C4-2B (cell line): ENCODE measurements at regions not wholly inside any gene's neighbourhood (a gene's known extent, or its start where the extent isn't known, plus 50 kb on each side); places are given as distances from the start of the nearest gene placed in this dataset.

Experiments
- H3K27ac ChIP-seq: fragments of 450-650 bp; 2 replicates; pipeline ENCODE4 v1.5.1; 2017
- ZFX ChIP-seq: fragments of 450-650 bp; IDR thresholded peaks from 2 replicates; pipeline ENCODE4 v1.6.1; 2017
- TF ChIP-seq, protein P1 (sequence below): fragments of 450-650 bp; conservative IDR thresholded peaks from 2 replicates; pipeline ENCODE4 v1.5.1; 2017; ENCODE audit warnings: mild to moderate bottlenecking

DNA sequence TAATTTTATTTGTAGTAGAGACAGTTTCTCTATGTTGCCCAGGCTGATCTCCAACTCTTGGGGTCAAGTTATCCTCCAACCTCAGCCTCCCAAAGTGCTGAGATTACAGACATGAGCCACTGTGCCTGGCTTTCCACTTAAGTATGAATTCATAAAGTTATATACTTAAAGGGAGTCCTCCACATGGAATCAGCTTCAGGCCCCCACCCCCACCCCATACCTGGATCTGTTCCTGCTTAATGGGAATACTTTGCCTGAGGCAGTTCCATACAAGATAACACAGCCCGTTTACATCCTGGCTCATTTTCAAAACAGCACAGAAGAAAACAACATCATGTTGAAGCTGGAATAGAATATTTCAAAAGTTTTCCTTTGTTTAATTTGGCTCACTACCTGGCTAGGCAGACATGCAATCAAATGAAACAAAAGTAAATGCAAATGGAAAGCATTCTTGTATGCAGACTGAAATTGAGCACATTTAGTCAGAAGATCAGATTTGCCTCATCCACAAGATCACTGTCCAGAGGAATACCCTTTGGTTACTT is 82.4 kb downstream of the FAT3 start:
- TF ChIP-seq ZFX, result no peak
- TF ChIP-seq, protein P1, sequence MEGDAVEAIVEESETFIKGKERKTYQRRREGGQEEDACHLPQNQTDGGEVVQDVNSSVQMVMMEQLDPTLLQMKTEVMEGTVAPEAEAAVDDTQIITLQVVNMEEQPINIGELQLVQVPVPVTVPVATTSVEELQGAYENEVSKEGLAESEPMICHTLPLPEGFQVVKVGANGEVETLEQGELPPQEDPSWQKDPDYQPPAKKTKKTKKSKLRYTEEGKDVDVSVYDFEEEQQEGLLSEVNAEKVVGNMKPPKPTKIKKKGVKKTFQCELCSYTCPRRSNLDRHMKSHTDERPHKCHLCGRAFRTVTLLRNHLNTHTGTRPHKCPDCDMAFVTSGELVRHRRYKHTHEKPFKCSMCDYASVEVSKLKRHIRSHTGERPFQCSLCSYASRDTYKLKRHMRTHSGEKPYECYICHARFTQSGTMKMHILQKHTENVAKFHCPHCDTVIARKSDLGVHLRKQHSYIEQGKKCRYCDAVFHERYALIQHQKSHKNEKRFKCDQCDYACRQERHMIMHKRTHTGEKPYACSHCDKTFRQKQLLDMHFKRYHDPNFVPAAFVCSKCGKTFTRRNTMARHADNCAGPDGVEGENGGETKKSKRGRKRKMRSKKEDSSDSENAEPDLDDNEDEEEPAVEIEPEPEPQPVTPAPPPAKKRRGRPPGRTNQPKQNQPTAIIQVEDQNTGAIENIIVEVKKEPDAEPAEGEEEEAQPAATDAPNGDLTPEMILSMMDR, result no peak
- no peak overlapping the region for H3K27ac ChIP-seq

GRCh38 chr11:92308366-92308765 is 83.7 kb downstream of the FAT3 start:
- H3K27ac ChIP-seq, result no peak overlapping the region
- TF ChIP-seq, protein P1, result no peak
- TF ChIP-seq ZFX, result no peak

GRCh38 chr11:92311616-92312449 is 87.2 kb downstream of the FAT3 start:
- no peak for TF ChIP-seq ZFX
- TF ChIP-seq, protein P1, result no peak; the same call in 1 of the 2 replicates
- no peak overlapping the region for H3K27ac ChIP-seq

GRCh38 chr11:92313784-92314183 is 89.2 kb downstream of the FAT3 start:
- H3K27ac ChIP-seq, result no peak overlapping the region
- TF ChIP-seq ZFX, result no peak
- TF ChIP-seq, protein P1, result no peak

- H3K27ac ChIP-seq, result no peak overlapping the region
- TF ChIP-seq, protein P1, result no peak
Measured at GRCh38 chr11:92314499-92314898, 89.9 kb downstream of the FAT3 start.

DNA sequence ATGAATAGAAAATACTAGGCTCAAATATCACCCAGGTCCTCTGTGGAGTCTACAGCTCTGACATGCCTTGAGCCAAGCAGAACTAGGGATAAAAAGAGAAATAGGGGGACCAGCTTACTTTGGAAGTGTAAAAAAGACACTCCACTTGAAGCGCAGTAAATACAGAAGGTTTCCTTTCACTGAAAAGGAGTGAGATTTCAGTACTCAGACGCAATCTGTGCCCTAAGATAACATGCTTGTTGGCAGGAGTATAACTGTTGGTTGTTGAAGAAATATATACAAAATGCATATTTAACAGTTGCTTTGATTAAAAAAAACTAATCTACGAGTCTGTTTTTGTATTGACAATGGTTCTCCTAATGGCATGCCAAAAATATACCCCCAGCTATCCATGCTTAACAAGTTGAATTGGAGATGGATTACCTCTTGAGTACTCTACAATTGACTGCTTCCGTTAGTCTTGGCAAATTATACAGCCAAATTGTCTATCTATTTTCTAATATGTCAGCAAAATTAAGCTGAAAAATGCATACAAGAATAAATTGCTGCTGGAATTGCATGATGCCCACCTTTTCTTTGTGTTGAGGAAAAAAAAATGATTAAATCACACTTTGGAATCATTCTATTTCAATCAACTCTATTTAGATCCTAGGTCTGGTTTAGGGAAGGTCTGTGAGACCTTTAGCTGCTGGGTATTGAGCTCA is 91.6 kb downstream of the FAT3 start:
- no peak for TF ChIP-seq ZFX
- TF ChIP-seq, protein P1, result no peak
- H3K27ac ChIP-seq, result no peak overlapping the region

DNA sequence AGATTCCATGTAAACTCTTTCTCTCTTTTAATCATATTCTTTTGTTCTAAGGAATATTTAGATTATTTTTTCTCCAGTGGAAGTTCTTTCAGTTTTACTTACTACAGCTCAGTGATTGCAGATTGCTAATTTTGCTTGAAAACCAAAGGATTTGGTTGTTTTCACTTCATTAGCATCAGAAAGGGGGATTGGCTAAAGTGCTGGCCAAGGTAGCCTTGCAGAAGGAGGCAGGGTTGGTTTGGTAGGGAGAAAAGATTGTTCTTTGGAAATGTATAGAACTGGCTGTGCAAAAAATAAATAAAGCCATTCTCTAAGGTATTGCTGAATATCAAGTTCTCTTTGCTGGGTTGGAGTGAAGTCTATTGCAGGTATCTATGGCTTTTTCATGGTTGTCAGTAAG is 92.6 kb downstream of the FAT3 start:
- H3K27ac ChIP-seq, result no peak overlapping the region
- no peak for TF ChIP-seq ZFX
- TF ChIP-seq, protein P1, result no peak
